ENCODE measurements at regions not wholly inside any gene's neighbourhood (a gene's known extent, or its start where the extent isn't known, plus 50 kb on each side); places are given as distances from the start of the nearest gene placed in this dataset.
"Not testable (repeated sequence)": the region's sequence is repeated elsewhere in the genome, so short reads cannot be mapped to it uniquely, and the experiment has no call there.

GRCh38 chr9:71271602-71272001 lies 150.2 kb upstream of the TRPM3 start:
- no peak for DNase-seq

- DNase-seq = no peak
Observed at GRCh38 chr9:71270554-71270953, 149.1 kb upstream of the TRPM3 start.

DNA sequence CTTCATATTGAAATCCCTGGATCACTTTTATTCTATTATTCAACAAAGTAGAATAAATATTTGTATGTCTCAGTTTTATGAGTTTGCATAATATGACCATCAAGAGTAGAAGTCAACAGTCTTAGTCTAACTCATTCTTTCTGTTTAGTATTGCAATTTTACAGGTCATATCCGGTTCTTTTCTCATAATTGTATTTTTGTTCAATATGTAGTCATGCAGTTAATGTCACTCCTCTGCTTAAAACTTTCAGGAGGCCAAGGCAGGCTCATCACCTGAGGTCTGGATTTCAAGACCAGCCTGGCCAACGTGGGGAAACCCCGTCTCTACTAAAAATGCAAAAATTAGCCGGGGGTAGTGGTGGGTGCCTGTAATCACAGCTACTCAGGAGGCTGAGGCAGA lies 148.4 kb upstream of the TRPM3 start:
- no peak for DNase-seq

DNA sequence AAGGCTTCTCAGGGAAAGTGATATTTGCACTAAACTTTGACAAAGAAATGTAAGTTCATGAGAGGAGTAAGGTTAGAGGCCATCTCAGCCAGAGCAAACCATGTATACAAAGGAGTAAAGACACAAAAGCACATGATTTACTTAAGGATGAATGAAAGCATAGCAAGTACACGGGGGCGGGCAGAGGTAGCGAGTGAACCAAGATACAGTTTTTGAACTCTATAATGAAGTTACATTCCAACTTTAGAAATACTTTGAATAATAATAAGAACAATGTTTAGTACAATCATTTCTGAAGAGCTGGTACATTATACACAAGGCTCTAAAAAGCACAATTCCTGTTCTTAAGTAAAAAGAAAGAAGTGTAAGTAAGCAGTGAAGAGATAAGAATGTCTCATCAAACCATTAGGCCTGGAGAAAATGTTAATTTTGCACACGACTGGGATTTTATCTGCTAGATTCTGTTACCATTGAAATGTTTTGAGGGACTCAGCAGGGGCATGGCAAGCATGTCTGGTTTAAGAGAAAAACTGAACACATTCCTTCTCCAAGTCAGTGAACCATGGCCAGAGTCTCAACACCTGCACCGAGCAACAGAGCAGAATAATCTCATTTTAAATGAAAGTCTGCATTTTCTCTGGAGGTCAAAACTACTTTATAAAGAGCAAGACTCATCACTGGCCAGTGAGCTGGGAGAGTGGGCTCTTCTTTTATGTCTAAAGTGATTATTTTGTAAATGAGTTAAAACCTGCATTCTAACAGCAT lies 147.6 kb upstream of the TRPM3 start:
- DNase-seq = peak; percentile 20

- DNase-seq = no peak
Observed at GRCh38 chr9:71263451-71263850, 142.0 kb upstream of the TRPM3 start.

- not testable (repeated sequence) for DNase-seq
Observed at GRCh38 chr9:71260419-71260818, 139.0 kb upstream of the TRPM3 start.

DNA sequence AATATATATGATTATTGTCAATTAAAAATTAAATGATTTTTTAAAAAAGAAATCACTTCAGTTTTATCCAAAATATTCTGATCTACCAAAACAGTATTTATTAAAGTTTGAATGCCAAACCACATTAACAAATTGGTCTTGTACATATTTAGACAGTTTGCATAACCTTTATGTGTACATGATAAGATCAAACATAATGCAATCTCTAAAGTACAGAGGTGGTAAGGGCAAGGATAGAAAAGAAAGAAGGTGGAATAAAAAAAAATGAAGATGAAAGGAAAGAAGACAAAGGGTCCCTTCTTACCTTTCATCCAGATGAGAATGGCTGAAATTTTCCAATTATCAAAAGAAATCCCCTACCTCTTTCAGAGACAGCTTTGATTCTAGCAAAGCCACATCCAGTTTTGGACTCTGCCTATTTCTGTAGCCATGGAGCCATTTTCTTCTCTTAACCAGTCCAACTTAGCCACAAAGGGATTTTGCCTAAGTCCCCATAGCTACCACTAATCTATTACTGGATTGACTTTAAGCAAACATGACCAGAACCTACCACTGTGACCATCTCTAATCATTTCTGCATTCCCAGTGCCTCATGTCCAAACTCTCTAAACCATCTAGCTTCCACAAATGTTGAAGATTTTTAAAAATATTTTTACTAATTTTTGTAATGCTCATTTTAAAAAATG lies 133.3 kb upstream of the TRPM3 start:
- DNase-seq = no peak

DNA sequence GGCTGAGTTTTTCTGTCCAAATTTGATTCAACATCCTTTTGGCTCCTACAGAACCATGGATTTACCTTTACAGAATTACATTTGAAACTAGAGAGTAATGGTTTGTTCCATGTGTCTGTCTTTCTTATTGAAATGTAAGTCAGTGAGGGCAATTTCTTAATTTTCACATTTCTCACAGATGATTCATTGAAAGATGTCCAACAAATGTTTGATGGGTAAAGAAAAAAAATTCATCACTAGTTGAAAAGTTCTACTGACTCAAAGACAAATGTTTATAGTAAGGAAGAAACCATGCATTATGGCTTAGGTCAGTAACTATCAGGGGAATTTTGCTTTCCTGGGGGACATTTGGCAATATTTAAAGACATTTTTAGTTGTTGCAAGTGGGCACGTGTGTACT lies 131.6 kb upstream of the TRPM3 start:
- DNase-seq = no peak

- no peak for DNase-seq
Observed at GRCh38 chr9:71250581-71250980, 129.2 kb upstream of the TRPM3 start.

DNA sequence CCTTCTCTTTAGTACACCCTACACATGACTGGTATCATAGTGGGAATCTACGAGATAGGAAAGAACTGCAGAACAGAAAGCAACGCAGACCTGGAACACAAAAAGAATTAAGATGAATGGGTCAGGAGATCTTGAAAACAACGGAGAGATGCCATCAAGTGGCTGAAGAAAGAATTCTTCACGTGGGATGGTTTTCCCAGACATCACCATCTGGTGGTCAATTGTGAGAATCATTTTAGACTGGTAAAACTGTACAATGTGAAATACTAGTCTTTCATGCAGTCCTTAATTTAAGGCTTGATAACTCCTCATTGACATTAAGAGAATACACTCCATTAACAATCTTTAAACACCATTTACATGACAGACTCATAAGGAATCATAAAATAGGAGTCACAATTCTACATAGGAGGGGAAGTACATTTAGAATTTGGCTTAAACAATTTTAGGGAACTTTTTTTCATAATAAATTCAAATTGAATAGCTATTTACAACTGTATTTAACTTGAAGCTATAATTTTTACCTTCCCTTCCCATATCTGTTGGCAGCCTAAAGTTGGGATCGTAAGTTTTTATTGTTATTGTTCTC lies 128.4 kb upstream of the TRPM3 start:
- DNase-seq = peak; percentile 71

GRCh38 chr9:71245651-71246050 lies 124.2 kb upstream of the TRPM3 start:
- DNase-seq = no peak

GRCh38 chr9:71243951-71244350 lies 122.5 kb upstream of the TRPM3 start:
- no peak for DNase-seq

DNA sequence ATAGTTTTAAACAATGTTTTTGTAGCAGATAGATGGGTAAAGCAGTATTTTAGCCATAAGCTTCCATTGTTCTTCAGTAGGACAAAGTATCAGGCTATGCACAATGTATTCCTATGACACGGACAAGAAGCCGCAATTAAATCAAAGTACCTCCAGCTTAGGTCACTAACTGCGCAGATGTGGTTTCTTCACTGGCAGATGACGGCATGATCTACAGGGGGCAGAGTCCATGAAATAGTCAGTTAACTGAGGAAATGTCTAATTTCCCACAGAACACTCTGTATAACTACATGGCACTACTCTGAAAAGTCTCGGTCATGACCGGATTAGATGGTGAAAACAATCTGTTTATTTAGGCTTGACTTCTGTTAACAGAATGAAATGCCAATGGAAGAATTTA lies 120.7 kb upstream of the TRPM3 start:
- no peak for DNase-seq

GRCh38 chr9:71237051-71237450 lies 115.6 kb upstream of the TRPM3 start:
- no peak for DNase-seq

DNA sequence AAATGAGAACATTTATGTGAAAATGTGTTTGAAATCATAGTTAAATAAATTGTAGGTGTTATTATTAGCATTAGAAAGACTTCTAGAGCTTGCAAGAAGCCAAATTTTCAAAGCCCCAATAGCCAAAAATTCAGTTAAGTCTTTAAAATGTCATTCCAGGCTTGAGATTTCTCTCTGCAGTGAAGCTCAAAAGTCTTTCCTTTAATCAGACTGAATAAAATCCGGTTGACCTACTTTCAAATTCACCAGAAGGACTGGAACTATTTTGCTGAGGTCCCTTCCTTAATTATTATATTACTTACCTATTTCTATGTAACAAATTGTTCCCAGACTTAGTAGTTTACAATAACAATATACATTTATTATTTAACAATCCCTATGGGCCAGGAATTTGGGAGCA lies 112.2 kb upstream of the TRPM3 start:
- no peak for DNase-seq

DNA sequence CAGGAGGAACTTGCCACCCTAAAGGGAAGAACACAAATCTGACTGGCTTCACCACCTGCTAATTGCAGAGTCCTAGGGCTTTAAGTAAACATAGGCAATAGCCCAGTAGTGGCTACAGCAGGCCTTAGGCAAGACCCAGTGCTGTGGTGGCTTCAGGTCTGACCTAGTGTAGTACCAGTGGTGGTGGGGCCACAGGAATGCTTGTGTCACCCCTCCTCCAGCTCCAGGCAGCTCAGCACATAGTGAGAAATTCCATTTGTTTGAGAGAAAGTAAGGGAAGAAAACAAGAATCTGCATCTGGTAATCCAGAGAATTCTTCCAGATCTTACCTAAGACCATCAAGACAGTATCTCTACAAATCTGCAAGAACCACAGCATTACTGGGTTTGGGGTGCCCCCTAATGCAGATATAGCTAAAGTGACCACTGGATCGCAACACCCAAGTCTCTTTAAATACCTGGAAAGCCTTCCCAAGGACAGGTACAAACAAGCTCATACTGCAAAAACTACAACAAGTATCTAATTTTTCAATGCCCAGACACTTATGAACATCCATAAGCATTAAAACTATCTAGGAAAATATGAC lies 102.6 kb upstream of the TRPM3 start:
- no peak for DNase-seq

DNA sequence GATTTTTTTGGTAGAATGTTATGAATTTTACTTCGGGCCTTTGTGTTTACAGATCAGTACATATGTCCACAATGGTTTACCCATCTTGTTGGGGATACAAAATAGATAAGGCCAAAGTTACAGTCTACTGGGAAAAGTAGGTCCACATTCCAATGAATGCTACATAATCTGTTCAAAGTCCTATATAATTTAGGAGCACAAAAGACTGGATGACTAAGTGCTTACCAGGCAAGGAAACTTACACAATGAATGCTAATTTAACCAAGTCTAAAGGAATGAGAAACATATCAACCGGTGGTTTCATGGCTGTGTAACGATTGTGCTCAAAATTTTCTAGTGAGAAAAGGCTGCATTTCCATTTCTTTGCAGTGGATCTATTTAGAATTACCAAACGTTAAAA lies 97.4 kb upstream of the TRPM3 start:
- no peak for DNase-seq

DNA sequence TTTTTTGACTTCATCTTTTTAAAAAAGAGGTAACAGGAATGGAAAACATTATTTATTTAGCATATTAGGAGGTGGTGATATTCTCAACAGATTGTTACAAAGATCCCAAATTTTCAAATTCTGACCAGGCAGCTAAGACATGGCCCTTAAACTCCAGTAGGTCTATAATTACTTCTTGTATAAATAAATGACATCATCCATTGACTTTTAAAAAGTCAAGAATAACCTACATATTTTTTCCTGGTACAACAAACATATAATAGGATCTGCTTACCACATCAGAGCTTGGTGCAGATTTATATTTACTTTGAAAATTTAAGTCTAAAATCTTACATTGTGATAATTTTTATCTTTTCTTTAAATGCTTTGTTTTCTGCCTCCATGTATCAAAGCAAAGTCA lies 92.2 kb upstream of the TRPM3 start:
- DNase-seq = no peak

DNA sequence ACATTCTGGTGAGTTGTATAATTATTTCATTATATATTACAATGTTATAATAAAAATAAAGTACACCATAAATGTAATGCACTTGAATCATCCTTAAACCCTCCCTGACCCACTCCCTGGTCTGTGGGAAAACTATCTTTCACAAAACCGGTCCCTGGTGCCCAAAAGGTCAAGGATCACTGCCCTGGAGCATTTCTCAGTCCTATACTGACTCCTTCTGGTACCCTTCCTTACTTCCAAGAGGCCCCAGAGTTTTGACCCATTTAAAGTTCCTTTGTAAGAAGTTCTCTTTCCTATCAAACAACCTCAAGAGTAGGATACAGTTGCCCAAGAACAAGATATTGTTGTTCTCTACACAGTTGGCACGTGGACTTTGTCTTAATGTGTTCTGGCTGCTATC lies 88.9 kb upstream of the TRPM3 start:
- no peak for DNase-seq

DNA sequence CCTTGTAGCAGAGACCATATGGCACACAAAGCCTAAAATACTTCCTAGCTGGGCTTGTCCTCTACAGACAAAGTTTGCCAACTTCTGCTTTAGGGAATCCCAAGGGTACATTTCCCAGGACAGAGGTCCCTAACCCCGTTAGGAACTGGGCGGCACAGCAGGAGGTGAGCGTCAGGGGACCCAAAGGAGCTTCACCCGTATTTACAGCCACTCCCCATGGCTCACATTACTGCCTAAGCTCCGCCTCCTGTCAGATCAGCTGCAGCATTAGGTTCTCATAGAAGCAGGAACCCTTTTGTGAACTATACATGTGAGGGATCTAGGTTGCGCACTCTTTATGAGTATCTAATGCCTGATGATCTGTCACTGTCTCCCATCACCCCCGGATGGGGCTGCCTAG lies 88.5 kb upstream of the TRPM3 start:
- DNase-seq = no peak

- no peak for DNase-seq
Observed at GRCh38 chr9:71202931-71203330, 81.5 kb upstream of the TRPM3 start.

GRCh38 chr9:71191708-71192107 lies 70.3 kb upstream of the TRPM3 start:
- DNase-seq = no peak

GRCh38 chr9:71183251-71183650 lies 61.8 kb upstream of the TRPM3 start:
- DNase-seq = no peak
